ENCODE measurements at regions not wholly inside any gene's neighbourhood (a gene's known extent, or its start where the extent isn't known, plus 50 kb on each side); places are given as distances from the start of the nearest gene placed in this dataset.

- no peak overlapping the region for H3K4me3 ChIP-seq (ENCODE audit: low read depth, low read length)
- no peak overlapping the region for H3K27ac ChIP-seq
- no peaks in the 10 kb centered on the region for H3K36me3 ChIP-seq (replicated peaks)
- no peaks in the 10 kb centered on the region for H3K27me3 ChIP-seq (replicated peaks)
- no peak for TF ChIP-seq CTCF (IDR thresholded peaks at IDR 0.05; ENCODE audit: low read depth, low read length, missing control alignments)
- no peak for DNase-seq
- in situ Hi-C loops (cut with HindIII; ENCODE audit: low pct_ligation_motif_present, low sequenced_read_pairs): no loop called here
Observed at GRCh38 chr12:13769273-13769672, 212.1 kb downstream of the GRIN2B start.

- no peak for TF ChIP-seq CTCF (IDR thresholded peaks at IDR 0.05; ENCODE audit: low read depth, low read length, missing control alignments)
- no peaks in the 10 kb centered on the region for H3K27me3 ChIP-seq (replicated peaks)
- in situ Hi-C loops (cut with HindIII; ENCODE audit: low pct_ligation_motif_present, low sequenced_read_pairs): no loop called here
- H3K27ac ChIP-seq: no peak overlapping the region
- no peaks in the 10 kb centered on the region for H3K36me3 ChIP-seq (replicated peaks)
- DNase-seq: no peak
- H3K4me3 ChIP-seq (ENCODE audit: low read depth, low read length): no peak overlapping the region
Observed at GRCh38 chr12:13764748-13765147, 216.7 kb downstream of the GRIN2B start.

- H3K27me3 ChIP-seq (replicated peaks): no peaks in the 10 kb centered on the region
- in situ Hi-C loops (cut with HindIII; ENCODE audit: low pct_ligation_motif_present, low sequenced_read_pairs): no loop called here
- DNase-seq: no peak
- H3K36me3 ChIP-seq (replicated peaks): no peaks in the 10 kb centered on the region
- no peak overlapping the region for H3K4me3 ChIP-seq (ENCODE audit: low read depth, low read length)
- H3K27ac ChIP-seq: no peak overlapping the region
- TF ChIP-seq CTCF (IDR thresholded peaks at IDR 0.05; ENCODE audit: low read depth, low read length, missing control alignments): no peak
Observed at GRCh38 chr12:13749389-13749788, 232.0 kb downstream of the GRIN2B start.

GRCh38 chr12:13745111-13745860 lies 236.1 kb downstream of the GRIN2B start:
- DNase-seq: no peak

GRCh38 chr12:13744561-13744960 lies 236.8 kb downstream of the GRIN2B start:
- H3K27me3 ChIP-seq (replicated peaks): no peaks in the 10 kb centered on the region
- H3K4me3 ChIP-seq (ENCODE audit: low read depth, low read length): no peak overlapping the region
- TF ChIP-seq CTCF (IDR thresholded peaks at IDR 0.05; ENCODE audit: low read depth, low read length, missing control alignments): no peak
- H3K36me3 ChIP-seq (replicated peaks): no peaks in the 10 kb centered on the region
- in situ Hi-C loops (cut with HindIII; ENCODE audit: low pct_ligation_motif_present, low sequenced_read_pairs): no loop called here
- no peak overlapping the region for H3K27ac ChIP-seq
- no peak for DNase-seq

More at GRCh38 chr12:13745111-13745860, 236.1 kb downstream of the GRIN2B start:
- Histone ChIP-seq H3K27ac (no peak overlapping the region), H3K36me3 (replicated peaks) (no peaks in the 10 kb centered on the region), H3K4me3 (ENCODE audit: low read depth, low read length) (no peak overlapping the region), H3K27me3 (replicated peaks) (no peaks in the 10 kb centered on the region)
- in situ Hi-C loops (cut with HindIII; ENCODE audit: low pct_ligation_motif_present, low sequenced_read_pairs): no loop called here
- no peak for TF ChIP-seq CTCF (IDR thresholded peaks at IDR 0.05; ENCODE audit: low read depth, low read length, missing control alignments)

- Histone ChIP-seq H3K27me3 (replicated peaks) (no peaks in the 10 kb centered on the region), H3K4me3 (ENCODE audit: low read depth, low read length) (no peak overlapping the region), H3K36me3 (replicated peaks) (no peaks in the 10 kb centered on the region), H3K27ac (no peak overlapping the region)
- DNase-seq: no peak
- in situ Hi-C loops (cut with HindIII; ENCODE audit: low pct_ligation_motif_present, low sequenced_read_pairs): no loop called here
- no peak for TF ChIP-seq CTCF (IDR thresholded peaks at IDR 0.05; ENCODE audit: low read depth, low read length, missing control alignments)
Observed at GRCh38 chr12:13740149-13740545, 241.3 kb downstream of the GRIN2B start.
